SU-DHL-6 (cell line): ENCODE measurements at regions not wholly inside any gene's neighbourhood (a gene's known extent, or its start where the extent isn't known, plus 50 kb on each side); places are given as distances from the start of the nearest gene placed in this dataset.

Experiments used
- H2AFZ ChIP-seq: fragments of 200-600 bp; sonication (generic); 2 replicates; pipeline ENCODE4 v1.6.1; 2014; ENCODE audit warnings: low read depth, mild to moderate bottlenecking, moderate library complexity, mixed read lengths, antibody characterized with exemption, low read length; ENCODE audit not compliant: severe bottlenecking
- H3F3A ChIP-seq: fragments of 200-600 bp; shearing (Covaris generic); 2 replicates; pipeline ENCODE4 v1.6.0; 2016; ENCODE audit warnings: antibody characterized with exemption, mild to moderate bottlenecking; ENCODE audit not compliant: insufficient read depth
- H3K27ac ChIP-seq: fragments of 200-600 bp; sonication (generic); 2 replicates; pipeline ENCODE4 v1.5.1; 2016; ENCODE audit warnings: low read depth, mild to moderate bottlenecking, low read length, moderate library complexity, mixed read lengths
- H3K27me3 ChIP-seq: fragments of 200-600 bp; sonication (generic), shearing (Covaris generic); 2 replicates; pipeline ENCODE4 v1.6.0; 2014; ENCODE audit warnings: mild to moderate bottlenecking, low read length
- H3K36me3 ChIP-seq: fragments of 200-600 bp; sonication (generic); 2 replicates; pipeline ENCODE4 v1.6.1; 2014; ENCODE audit warnings: mild to moderate bottlenecking, low read length, mixed read lengths
- H3K4me2 ChIP-seq: fragments of 300-600, 200-600 bp; shearing (Covaris generic), sonication (generic); 2 replicates; pipeline ENCODE4 v1.6.0; 2014; ENCODE audit warnings: low read length, low read depth, mild to moderate bottlenecking; ENCODE audit not compliant: poor library complexity, severe bottlenecking
- H3K4me3 ChIP-seq: fragments of 200-600 bp; sonication (generic); 2 replicates; pipeline ENCODE4 v1.5.1; 2014; ENCODE audit warnings: antibody characterized with exemption, low read length, mild to moderate bottlenecking, mixed read lengths; ENCODE audit not compliant: insufficient read depth, poor library complexity, severe bottlenecking
- H3K79me2 ChIP-seq: fragments of 200-600 bp; sonication (generic); 2 replicates; pipeline ENCODE4 v1.6.1; 2014; ENCODE audit warnings: mild to moderate bottlenecking, low read length, moderate library complexity; ENCODE audit not compliant: insufficient read depth
- H3K9ac ChIP-seq: fragments of 200-600 bp; sonication (generic); 2 replicates; pipeline ENCODE4 v1.7.0; 2014; ENCODE audit warnings: mild to moderate bottlenecking, low read length
- H3K9me2 ChIP-seq: fragments of 200-600 bp; sonication (generic); replicated peaks from 2 replicates; pipeline ENCODE4 v1.6.1; 2014; ENCODE audit warnings: low read length; ENCODE audit not compliant: insufficient read depth
- H3K9me3 ChIP-seq: fragments of 200-600 bp; sonication (generic); 2 replicates; pipeline ENCODE4 v1.6.1; 2014; ENCODE audit warnings: low read length, mixed read lengths; ENCODE audit not compliant: insufficient read depth
- H4K20me1 ChIP-seq: fragments of 200-600 bp; sonication (generic); 2 replicates; pipeline ENCODE4 v1.6.1; 2014; ENCODE audit warnings: low read depth, mild to moderate bottlenecking, antibody characterized with exemption, low read length, moderate library complexity, mixed read lengths
- EZH2phosphoT487 ChIP-seq: fragments of 200-600 bp; sonication (generic), shearing (Covaris generic); conservative IDR thresholded peaks from 2 replicates; pipeline ENCODE4 v1.6.1; 2018; ENCODE audit warnings: mild to moderate bottlenecking, antibody characterized with exemption, low read length, moderate library complexity, mixed read lengths
- TF ChIP-seq, protein P1 (sequence below): fragments of 200-600 bp; sonication (generic); IDR thresholded peaks from one replicate; pipeline ENCODE4 v1.5.1; 2017; ENCODE audit warnings: antibody characterized with exemption, mild to moderate bottlenecking, low read length, moderate library complexity; ENCODE audit not compliant: insufficient read depth, poor library complexity, severe bottlenecking

DNA sequence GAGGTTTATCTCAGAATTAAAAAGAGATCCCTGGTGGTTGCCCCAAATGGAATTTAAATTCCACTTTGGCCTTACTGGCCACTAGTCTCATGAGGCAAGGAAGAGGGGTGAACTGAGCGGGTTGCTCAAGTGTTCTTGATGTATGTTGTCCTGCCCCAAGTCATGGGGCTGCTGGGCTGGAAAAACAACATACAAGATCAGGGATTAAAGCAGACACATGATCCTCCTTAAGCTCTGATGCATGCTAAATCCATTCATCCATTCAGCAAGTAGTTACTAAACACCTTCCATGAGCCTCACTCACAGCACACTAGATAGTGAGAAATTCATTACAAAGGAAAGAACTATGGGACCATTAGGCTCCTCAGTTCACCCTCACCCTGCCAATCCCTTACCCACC lies 196.3 kb downstream of the MREG start:
- Histone ChIP-seq H4K20me1 (no peaks in the 10 kb centered on the region), H3K9me2 (no peaks in the 10 kb centered on the region), H3K27ac (no peak overlapping the region), H3F3A (no peaks in the 10 kb centered on the region), H3K79me2 (no peaks in the 10 kb centered on the region), H3K9ac (no peak overlapping the region), H3K4me2 (no peak overlapping the region), H3K36me3 (no peaks in the 10 kb centered on the region), H3K4me3 (no peak overlapping the region), H3K27me3 (no peaks in the 10 kb centered on the region), H3K9me3 (no peaks in the 10 kb centered on the region), H2AFZ (no peak overlapping the region)
- TF ChIP-seq, protein P1, sequence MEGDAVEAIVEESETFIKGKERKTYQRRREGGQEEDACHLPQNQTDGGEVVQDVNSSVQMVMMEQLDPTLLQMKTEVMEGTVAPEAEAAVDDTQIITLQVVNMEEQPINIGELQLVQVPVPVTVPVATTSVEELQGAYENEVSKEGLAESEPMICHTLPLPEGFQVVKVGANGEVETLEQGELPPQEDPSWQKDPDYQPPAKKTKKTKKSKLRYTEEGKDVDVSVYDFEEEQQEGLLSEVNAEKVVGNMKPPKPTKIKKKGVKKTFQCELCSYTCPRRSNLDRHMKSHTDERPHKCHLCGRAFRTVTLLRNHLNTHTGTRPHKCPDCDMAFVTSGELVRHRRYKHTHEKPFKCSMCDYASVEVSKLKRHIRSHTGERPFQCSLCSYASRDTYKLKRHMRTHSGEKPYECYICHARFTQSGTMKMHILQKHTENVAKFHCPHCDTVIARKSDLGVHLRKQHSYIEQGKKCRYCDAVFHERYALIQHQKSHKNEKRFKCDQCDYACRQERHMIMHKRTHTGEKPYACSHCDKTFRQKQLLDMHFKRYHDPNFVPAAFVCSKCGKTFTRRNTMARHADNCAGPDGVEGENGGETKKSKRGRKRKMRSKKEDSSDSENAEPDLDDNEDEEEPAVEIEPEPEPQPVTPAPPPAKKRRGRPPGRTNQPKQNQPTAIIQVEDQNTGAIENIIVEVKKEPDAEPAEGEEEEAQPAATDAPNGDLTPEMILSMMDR = no peak

DNA sequence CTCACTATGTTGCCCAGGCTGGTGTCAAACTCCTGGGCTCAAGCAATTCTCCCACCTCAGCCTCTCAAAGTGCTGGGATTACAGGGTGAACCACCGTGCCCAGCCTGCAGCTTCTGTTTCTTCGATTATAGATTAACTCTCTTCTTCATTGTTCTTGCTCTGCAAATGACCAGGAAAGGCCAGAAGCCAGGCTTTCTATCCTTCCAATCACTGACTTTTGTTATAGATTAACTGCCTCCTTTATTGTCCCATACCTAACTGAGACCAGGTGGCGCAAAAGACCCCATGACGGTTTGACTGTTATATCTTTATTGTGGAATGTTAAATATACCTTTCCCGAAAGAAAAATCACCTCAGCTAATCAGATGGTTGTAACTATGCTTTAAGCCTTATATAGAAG lies 196.9 kb downstream of the MREG start:
- Histone ChIP-seq H3K4me3 (no peak overlapping the region), H3K9me2 (no peaks in the 10 kb centered on the region), H4K20me1 (no peaks in the 10 kb centered on the region), H3K9me3 (no peaks in the 10 kb centered on the region), H3F3A (no peaks in the 10 kb centered on the region), H3K27me3 (no peaks in the 10 kb centered on the region), H3K27ac (no peak overlapping the region), H3K9ac (no peak overlapping the region), H3K79me2 (no peaks in the 10 kb centered on the region), H3K4me2 (no peak overlapping the region), H2AFZ (no peak overlapping the region), H3K36me3 (no peaks in the 10 kb centered on the region)
- TF ChIP-seq EZH2phosphoT487 = no peak
- TF ChIP-seq, protein P1 = no peak

DNA sequence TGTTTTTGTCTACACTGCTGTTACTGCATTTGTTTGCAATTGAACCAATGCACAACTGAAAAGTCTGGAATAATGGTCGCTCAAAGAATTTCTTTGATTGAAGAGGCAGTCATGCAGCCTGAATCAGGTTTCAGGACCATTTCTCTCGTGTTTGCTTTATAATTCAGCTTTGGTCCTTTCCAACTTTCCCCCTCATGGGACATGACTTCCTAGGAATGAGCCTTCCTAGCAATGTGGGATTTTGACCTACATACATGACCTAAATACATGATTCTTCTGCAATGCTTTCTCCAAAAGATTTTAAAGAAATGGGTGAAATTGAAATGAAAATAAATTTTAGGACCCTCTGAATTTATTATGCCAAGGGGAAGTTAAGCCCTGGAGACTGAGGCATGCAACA lies 197.4 kb downstream of the MREG start:
- Histone ChIP-seq H3K79me2 (no peaks in the 10 kb centered on the region), H3K4me3 (no peak overlapping the region), H3K9me2 (no peaks in the 10 kb centered on the region), H3F3A (0 out of 2 replicates have a peak, but pooled peaks cover 3% of the 10 kb centered on the region), H3K4me2 (no peak overlapping the region), H3K9me3 (no peaks in the 10 kb centered on the region), H3K36me3 (no peaks in the 10 kb centered on the region), H3K27me3 (no peaks in the 10 kb centered on the region), H4K20me1 (no peaks in the 10 kb centered on the region), H3K9ac (no peak overlapping the region), H2AFZ (no peak overlapping the region), H3K27ac (no peak overlapping the region)
- no peak for TF ChIP-seq EZH2phosphoT487
- TF ChIP-seq, protein P1 = no peak

DNA sequence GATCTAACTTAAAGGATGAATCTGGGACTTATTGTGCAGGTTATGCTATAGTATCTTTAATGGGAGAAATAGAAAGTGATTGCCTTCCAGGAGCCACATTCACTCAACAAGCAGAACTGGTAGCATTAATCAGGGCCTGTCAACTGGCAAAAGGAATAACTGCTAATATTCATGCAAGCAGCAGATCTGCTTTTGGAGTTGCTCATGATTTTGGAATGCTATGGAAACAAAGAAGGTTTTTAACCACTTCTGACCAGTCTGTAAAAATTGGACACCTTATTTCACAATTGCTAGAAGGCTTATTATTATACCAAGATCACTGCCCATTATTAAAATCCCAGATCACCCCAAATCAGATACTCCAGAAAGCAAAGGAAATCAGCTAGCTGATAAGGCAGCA lies 200.4 kb downstream of the MREG start:
- H3K36me3 ChIP-seq = no peaks in the 10 kb centered on the region
- no peak overlapping the region for H2AFZ ChIP-seq
- H3F3A ChIP-seq = 0 out of 2 replicates have a peak, but pooled peaks cover 3% of the 10 kb centered on the region
- no peaks in the 10 kb centered on the region for H3K27me3 ChIP-seq
- no peaks in the 10 kb centered on the region for H4K20me1 ChIP-seq
- H3K4me3 ChIP-seq = no peak overlapping the region
- H3K9me2 ChIP-seq = no peaks in the 10 kb centered on the region
- no peak overlapping the region for H3K9ac ChIP-seq
- TF ChIP-seq EZH2phosphoT487 = no peak
- TF ChIP-seq, protein P1 = no peak
- no peaks in the 10 kb centered on the region for H3K79me2 ChIP-seq
- H3K27ac ChIP-seq = no peak overlapping the region
- H3K9me3 ChIP-seq = no peaks in the 10 kb centered on the region
- no peak overlapping the region for H3K4me2 ChIP-seq
